Hindlimb muscle (tissue), 1 donor: ENCODE measurements at regions not wholly inside any gene's neighbourhood (a gene's known extent, or its start where the extent isn't known, plus 50 kb on each side); places are given as distances from the start of the nearest gene placed in this dataset.

Experiments used
- DNase-seq: peaks from one replicate; pipeline ENCODE4 v3.0.0-alpha.2; 2013

DNA sequence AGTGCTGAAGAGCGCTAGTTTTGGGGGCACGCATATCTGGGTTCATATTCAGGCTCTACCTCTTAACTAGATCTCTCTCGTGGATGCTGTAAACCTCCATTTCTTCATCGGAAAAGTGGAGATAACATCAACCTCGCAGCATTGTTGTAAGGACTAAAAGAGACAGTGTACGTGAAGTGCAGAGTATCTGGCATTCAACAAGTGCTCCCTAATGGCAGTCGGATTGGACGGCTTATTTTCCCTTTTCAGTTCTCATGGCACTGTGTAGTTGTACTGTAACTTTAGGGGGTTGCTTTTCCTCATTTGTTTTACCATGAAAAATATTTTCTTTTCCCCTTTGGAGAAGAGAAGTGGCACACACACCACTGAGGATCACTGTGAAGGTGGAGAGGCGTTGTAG lies 51.4 kb upstream of the ESX1 start:
- no peak for DNase-seq
